HG03439 (cell line): ENCODE measurements at regions not wholly inside any gene's neighbourhood (a gene's known extent, or its start where the extent isn't known, plus 50 kb on each side); places are given as distances from the start of the nearest gene placed in this dataset.
"Not testable (repeated sequence)": the region's sequence is repeated elsewhere in the genome, so short reads cannot be mapped to it uniquely, and the experiment has no call there.

Source experiments
- ATAC-seq: cut with Tn5 transposase; IDR thresholded peaks from one replicate; pipeline ENCODE4 v1.9.1; 2021; ENCODE audit warnings: mild to moderate bottlenecking, moderate library complexity; ENCODE audit not compliant: unreplicated experiment

GRCh38 chr4:131883181-131883580 is 1265.9 kb upstream of the PCDH10 start:
- ATAC-seq, result not testable (repeated sequence)

GRCh38 chr4:131925662-131926061 is 1223.4 kb upstream of the PCDH10 start:
- not testable (repeated sequence) for ATAC-seq

GRCh38 chr4:131967646-131968045 is 1181.4 kb upstream of the PCDH10 start:
- ATAC-seq, result not testable (repeated sequence)

- ATAC-seq, result no peak
Observed at GRCh38 chr4:131974730-131975129, 1174.4 kb upstream of the PCDH10 start.

GRCh38 chr4:131975276-131976132 is 1173.6 kb upstream of the PCDH10 start:
- not testable (repeated sequence) for ATAC-seq

- ATAC-seq, result not testable (repeated sequence)
Observed at GRCh38 chr4:131976133-131977002, 1172.7 kb upstream of the PCDH10 start.

- ATAC-seq, result no peak
Observed at GRCh38 chr4:131978120-131978519, 1171.0 kb upstream of the PCDH10 start.

- ATAC-seq, result no peak
Observed at GRCh38 chr4:131989576-131989975, 1159.5 kb upstream of the PCDH10 start.

- ATAC-seq, result no peak
Observed at GRCh38 chr4:132001542-132001941, 1147.6 kb upstream of the PCDH10 start.

- no peak for ATAC-seq
Observed at GRCh38 chr4:132003593-132003992, 1145.5 kb upstream of the PCDH10 start.

- ATAC-seq, result no peak
Observed at GRCh38 chr4:132015321-132015720, 1133.8 kb upstream of the PCDH10 start.

- no peak for ATAC-seq
Observed at GRCh38 chr4:132016703-132017350, 1132.3 kb upstream of the PCDH10 start.

- ATAC-seq, result no peak
Observed at GRCh38 chr4:132026166-132026565, 1122.9 kb upstream of the PCDH10 start.

- ATAC-seq, result no peak
Observed at GRCh38 chr4:132026816-132027215, 1122.3 kb upstream of the PCDH10 start.

GRCh38 chr4:132056496-132056895 is 1092.6 kb upstream of the PCDH10 start:
- ATAC-seq, result no peak

GRCh38 chr4:132059227-132059626 is 1089.9 kb upstream of the PCDH10 start:
- ATAC-seq, result no peak

GRCh38 chr4:132062611-132063239 is 1086.4 kb upstream of the PCDH10 start:
- no peak for ATAC-seq

- no peak for ATAC-seq
Observed at GRCh38 chr4:132063829-132064228, 1085.3 kb upstream of the PCDH10 start.

GRCh38 chr4:132065940-132066495 is 1083.1 kb upstream of the PCDH10 start:
- ATAC-seq, result no peak

- ATAC-seq, result no peak
Observed at GRCh38 chr4:132071815-132072214, 1077.3 kb upstream of the PCDH10 start.
